ENCODE measurements at regions not wholly inside any gene's neighbourhood (a gene's known extent, or its start where the extent isn't known, plus 50 kb on each side); places are given as distances from the start of the nearest gene placed in this dataset.

DNA sequence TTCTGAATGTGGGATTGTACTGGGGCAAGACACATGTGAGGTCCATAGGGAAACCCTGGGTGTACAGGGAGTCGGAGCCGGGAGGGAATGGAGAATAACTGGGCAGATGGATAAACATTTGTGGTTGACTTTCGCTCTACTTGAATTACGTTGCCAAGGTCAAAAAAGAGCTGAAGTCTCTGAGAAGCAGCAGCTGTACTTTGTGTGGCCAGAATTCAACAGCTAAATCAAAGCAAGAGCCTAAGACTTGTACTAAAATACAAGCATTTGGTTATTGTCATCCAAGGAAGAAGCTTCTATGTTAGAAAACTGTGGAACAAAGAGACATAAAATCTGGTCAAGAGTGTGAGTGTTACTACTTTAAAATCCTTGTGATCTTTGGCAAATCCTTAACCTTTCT, 457.2 kb downstream of the ARL4A start:
- Histone ChIP-seq H3K4me3 (replicated peaks; ENCODE audit: insufficient read depth, low read length) (no peak overlapping the region), H3K27me3 (ENCODE audit: insufficient read depth, poor library complexity, severe bottlenecking) (no peaks in the 10 kb centered on the region), H3K27ac (replicated peaks) (no peak overlapping the region)
- no peak for DNase-seq (ENCODE audit: low read depth in 1 of 2, low spot score in 1 of 2)
- TF ChIP-seq SPI1 (IDR thresholded peaks at IDR 0.05; ENCODE audit: borderline replicate concordance, low read depth): no peak

DNA sequence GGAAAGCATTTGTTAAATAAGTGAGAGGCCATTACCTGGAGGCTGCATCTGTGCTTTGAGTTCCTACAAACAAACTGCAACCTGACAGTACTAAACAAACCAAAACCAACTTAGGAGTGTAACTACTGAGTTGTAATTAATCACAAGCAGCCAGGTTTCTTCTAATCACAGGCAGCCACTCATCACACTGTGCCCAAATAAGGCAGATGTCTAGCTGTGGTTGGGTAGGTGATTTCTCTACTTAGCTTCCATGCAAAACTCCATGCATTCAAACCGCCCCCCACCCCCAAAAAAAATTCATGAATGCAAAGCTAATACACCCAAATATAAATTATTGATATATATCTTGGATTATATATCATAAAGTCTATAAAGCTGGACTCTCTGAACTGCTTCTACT, 461.1 kb downstream of the ARL4A start:
- DNase-seq (ENCODE audit: low read depth in 1 of 2, low spot score in 1 of 2): no peak

DNA sequence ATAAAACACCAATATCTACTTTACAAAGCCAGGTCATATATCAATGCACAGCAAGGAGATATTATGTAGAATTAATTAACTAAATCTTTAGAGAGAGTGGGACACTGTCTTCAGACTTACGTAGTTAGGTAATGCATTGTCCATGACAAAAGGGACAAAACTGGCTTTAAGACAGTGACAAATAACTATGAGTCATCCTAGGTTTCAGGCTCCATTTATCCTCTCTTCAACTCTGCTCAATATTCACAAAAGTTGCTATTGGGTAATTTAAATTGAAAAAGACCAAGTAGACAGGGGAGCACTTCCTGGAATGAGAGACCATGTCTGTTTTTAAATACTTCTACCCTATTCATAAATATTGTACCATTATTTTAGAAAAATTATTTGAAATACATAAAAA, 464.5 kb downstream of the ARL4A start:
- no peak for DNase-seq (ENCODE audit: low read depth in 1 of 2, low spot score in 1 of 2)
- no peak for TF ChIP-seq SPI1 (IDR thresholded peaks at IDR 0.05; ENCODE audit: borderline replicate concordance, low read depth)
- no peak overlapping the region for H3K27ac ChIP-seq (replicated peaks)
- no peaks in the 10 kb centered on the region for H3K27me3 ChIP-seq (ENCODE audit: insufficient read depth, poor library complexity, severe bottlenecking)
- H3K4me3 ChIP-seq (replicated peaks; ENCODE audit: insufficient read depth, low read length): no peak overlapping the region

More for the DNA sequence above, 461.1 kb downstream of the ARL4A start:
- H3K4me3 ChIP-seq (replicated peaks; ENCODE audit: insufficient read depth, low read length): no peak overlapping the region
- TF ChIP-seq, protein P1, sequence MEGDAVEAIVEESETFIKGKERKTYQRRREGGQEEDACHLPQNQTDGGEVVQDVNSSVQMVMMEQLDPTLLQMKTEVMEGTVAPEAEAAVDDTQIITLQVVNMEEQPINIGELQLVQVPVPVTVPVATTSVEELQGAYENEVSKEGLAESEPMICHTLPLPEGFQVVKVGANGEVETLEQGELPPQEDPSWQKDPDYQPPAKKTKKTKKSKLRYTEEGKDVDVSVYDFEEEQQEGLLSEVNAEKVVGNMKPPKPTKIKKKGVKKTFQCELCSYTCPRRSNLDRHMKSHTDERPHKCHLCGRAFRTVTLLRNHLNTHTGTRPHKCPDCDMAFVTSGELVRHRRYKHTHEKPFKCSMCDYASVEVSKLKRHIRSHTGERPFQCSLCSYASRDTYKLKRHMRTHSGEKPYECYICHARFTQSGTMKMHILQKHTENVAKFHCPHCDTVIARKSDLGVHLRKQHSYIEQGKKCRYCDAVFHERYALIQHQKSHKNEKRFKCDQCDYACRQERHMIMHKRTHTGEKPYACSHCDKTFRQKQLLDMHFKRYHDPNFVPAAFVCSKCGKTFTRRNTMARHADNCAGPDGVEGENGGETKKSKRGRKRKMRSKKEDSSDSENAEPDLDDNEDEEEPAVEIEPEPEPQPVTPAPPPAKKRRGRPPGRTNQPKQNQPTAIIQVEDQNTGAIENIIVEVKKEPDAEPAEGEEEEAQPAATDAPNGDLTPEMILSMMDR (IDR thresholded peaks at IDR 0.05; ENCODE audit: insufficient read depth, low read length): no peak
- TF ChIP-seq GABPA (IDR thresholded peaks at IDR 0.05; ENCODE audit: low read depth): no peak
- no peak for TF ChIP-seq POLR2AphosphoS5 (IDR thresholded peaks at IDR 0.05; ENCODE audit: low read depth)
- TF ChIP-seq, protein P2, sequence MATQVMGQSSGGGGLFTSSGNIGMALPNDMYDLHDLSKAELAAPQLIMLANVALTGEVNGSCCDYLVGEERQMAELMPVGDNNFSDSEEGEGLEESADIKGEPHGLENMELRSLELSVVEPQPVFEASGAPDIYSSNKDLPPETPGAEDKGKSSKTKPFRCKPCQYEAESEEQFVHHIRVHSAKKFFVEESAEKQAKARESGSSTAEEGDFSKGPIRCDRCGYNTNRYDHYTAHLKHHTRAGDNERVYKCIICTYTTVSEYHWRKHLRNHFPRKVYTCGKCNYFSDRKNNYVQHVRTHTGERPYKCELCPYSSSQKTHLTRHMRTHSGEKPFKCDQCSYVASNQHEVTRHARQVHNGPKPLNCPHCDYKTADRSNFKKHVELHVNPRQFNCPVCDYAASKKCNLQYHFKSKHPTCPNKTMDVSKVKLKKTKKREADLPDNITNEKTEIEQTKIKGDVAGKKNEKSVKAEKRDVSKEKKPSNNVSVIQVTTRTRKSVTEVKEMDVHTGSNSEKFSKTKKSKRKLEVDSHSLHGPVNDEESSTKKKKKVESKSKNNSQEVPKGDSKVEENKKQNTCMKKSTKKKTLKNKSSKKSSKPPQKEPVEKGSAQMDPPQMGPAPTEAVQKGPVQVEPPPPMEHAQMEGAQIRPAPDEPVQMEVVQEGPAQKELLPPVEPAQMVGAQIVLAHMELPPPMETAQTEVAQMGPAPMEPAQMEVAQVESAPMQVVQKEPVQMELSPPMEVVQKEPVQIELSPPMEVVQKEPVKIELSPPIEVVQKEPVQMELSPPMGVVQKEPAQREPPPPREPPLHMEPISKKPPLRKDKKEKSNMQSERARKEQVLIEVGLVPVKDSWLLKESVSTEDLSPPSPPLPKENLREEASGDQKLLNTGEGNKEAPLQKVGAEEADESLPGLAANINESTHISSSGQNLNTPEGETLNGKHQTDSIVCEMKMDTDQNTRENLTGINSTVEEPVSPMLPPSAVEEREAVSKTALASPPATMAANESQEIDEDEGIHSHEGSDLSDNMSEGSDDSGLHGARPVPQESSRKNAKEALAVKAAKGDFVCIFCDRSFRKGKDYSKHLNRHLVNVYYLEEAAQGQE (IDR thresholded peaks at IDR 0.05; ENCODE audit: insufficient replicate concordance, low read depth): no peak
- TF ChIP-seq SPI1 (IDR thresholded peaks at IDR 0.05; ENCODE audit: borderline replicate concordance, low read depth): no peak
- no peaks in the 10 kb centered on the region for H3K27me3 ChIP-seq (ENCODE audit: insufficient read depth, poor library complexity, severe bottlenecking)
- no peak overlapping the region for H3K27ac ChIP-seq (replicated peaks)

DNA sequence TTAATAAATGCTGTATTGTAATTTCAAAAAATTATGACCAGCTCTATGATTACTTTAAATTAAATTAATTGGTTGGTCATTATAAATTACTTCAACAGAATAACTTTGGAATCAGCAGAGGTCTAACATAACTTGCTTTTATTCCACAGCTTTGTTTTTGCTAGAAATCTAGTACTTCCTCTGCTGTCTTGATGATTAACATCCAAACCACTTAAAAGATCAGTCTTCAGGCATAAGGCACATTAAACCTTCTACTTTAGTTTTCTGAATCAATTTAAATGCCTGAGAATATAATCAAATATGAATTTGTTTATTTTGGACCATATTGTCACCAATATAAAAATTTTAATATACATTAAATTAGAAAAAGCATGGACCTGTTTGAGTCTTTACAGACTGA, 465.3 kb downstream of the ARL4A start:
- DNase-seq (ENCODE audit: low read depth in 1 of 2, low spot score in 1 of 2): no peak
- no peak overlapping the region for H3K4me3 ChIP-seq (replicated peaks; ENCODE audit: insufficient read depth, low read length)
- H3K27ac ChIP-seq (replicated peaks): no peak overlapping the region
- TF ChIP-seq, protein P1 (IDR thresholded peaks at IDR 0.05; ENCODE audit: insufficient read depth, low read length): no peak
- TF ChIP-seq POLR2AphosphoS5 (IDR thresholded peaks at IDR 0.05; ENCODE audit: low read depth) (no peak), GABPA (IDR thresholded peaks at IDR 0.05; ENCODE audit: low read depth) (no peak), SPI1 (IDR thresholded peaks at IDR 0.05; ENCODE audit: borderline replicate concordance, low read depth) (no peak)
- TF ChIP-seq, protein P2 (IDR thresholded peaks at IDR 0.05; ENCODE audit: insufficient replicate concordance, low read depth): no peak
- H3K27me3 ChIP-seq (ENCODE audit: insufficient read depth, poor library complexity, severe bottlenecking): no peaks in the 10 kb centered on the region

DNA sequence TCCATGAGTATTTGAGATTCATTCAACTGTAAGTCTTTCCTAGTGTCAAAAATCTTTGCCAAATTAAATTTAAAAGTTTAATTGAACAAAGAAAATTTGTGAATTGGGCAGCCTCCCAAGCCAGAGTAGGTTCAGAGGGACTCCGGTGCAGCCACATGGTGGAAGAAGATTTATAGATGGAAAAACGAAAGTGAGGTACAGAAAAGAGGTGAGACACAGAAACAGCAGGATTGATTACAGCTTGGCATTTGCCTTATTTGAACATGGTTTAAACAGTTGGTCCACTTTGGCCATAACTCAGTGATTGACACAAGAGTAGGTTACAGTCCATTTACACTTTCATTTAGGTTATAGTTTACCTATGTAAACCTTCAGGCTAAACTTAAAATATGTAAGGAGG, 465.8 kb downstream of the ARL4A start:
- Histone ChIP-seq H3K27ac (replicated peaks) (no peak overlapping the region), H3K4me3 (replicated peaks; ENCODE audit: insufficient read depth, low read length) (no peak overlapping the region), H3K27me3 (ENCODE audit: insufficient read depth, poor library complexity, severe bottlenecking) (no peaks in the 10 kb centered on the region)
- TF ChIP-seq POLR2AphosphoS5 (IDR thresholded peaks at IDR 0.05; ENCODE audit: low read depth): no peak
- TF ChIP-seq SPI1 (IDR thresholded peaks at IDR 0.05; ENCODE audit: borderline replicate concordance, low read depth): no peak
- TF ChIP-seq, protein P2 (IDR thresholded peaks at IDR 0.05; ENCODE audit: insufficient replicate concordance, low read depth): no peak
- no peak for TF ChIP-seq GABPA (IDR thresholded peaks at IDR 0.05; ENCODE audit: low read depth)
- TF ChIP-seq, protein P1 (IDR thresholded peaks at IDR 0.05; ENCODE audit: insufficient read depth, low read length): no peak
- DNase-seq (ENCODE audit: low read depth in 1 of 2, low spot score in 1 of 2): no peak
